ENCODE measurements at regions not wholly inside any gene's neighbourhood (a gene's known extent, or its start where the extent isn't known, plus 50 kb on each side); places are given as distances from the start of the nearest gene placed in this dataset.

DNA sequence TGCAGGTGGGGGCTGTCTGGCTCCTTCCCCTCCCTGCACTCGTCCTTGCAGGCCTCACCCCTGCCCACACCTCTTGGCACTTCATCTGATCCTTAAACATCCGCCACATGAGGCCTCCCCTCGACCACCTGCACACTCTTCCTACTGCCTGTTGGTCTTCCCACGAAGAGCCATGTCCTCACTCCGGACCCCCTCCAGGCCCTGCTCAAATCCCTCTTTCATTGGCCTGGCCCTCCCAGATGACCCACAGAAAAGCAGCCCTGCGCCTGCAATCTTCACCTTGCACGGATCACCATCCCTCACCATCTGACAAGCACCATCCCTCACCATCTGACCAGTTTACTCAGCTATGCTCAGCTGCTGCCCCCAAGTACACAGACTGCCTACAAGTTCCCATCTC lies 193.6 kb downstream of the BCL11B start:
- dilution Hi-C loops (cut with HindIII; ENCODE audit: low sequenced_read_pairs, unreplicated experiment) (no loop called here), in situ Hi-C loops (cut with MboI; ENCODE audit: low sequenced_read_pairs) (no loop called here), intact Hi-C loops (cut with micrococcal nuclease) (no loop called here)
- Histone ChIP-seq H3K56ac (ENCODE audit: extremely low read depth, insufficient read depth, low read length) (no peak overlapping the region), H3K4ac (ENCODE audit: low read depth, low read length) (no peak overlapping the region), H3K9ac (ENCODE audit: low read depth, low read length) (no peak overlapping the region), H3K4me1 (ENCODE audit: control insufficient read depth, insufficient read depth, low read length) (no peaks in the 10 kb centered on the region), H3K4me3 (ENCODE audit: insufficient read depth, low read depth, low read length) (no peak overlapping the region), H3K9me3 (ENCODE audit: control insufficient read depth, insufficient read depth, low read length) (peaks cover 40% of the 10 kb centered on the region), H4K8ac (ENCODE audit: low read depth in 2 of 2, low read length in 2 of 2) (no peak overlapping the region), H3K27ac (ENCODE audit: insufficient read depth, low read length) (no peak overlapping the region), H2BK20ac (ENCODE audit: low read depth, low read length) (no peak overlapping the region), H3K79me1 (ENCODE audit: low read depth in 1 of 2, low read length in 2 of 2) (no peaks in the 10 kb centered on the region), H2AK5ac (ENCODE audit: low read depth, low read length) (no peak overlapping the region), H2BK15ac (ENCODE audit: low read depth, low read length) (no peak overlapping the region), H4K20me1 (ENCODE audit: insufficient read depth, low read length) (no peaks in the 10 kb centered on the region), H3K18ac (ENCODE audit: low read depth, low read length) (no peak overlapping the region), H4K91ac (ENCODE audit: insufficient read depth, low read depth, low read length) (no peak overlapping the region), H3K23ac (ENCODE audit: low read depth, low read length) (no peak overlapping the region), H4K5ac (ENCODE audit: low read depth, low read length) (no peak overlapping the region), H3K9me1 (ENCODE audit: insufficient read depth, low read length) (no peaks in the 10 kb centered on the region), H3K14ac (replicated peaks; ENCODE audit: low read depth, low read length) (no peak overlapping the region), H2AK9ac (replicated peaks; ENCODE audit: low read depth, low read length, poor library complexity) (no peak overlapping the region), H3K4me2 (ENCODE audit: low read depth, low read length) (no peak overlapping the region), H2BK120ac (ENCODE audit: low read depth, low read length) (no peak overlapping the region), H2BK5ac (ENCODE audit: low read depth, low read length, poor library complexity, severe bottlenecking) (no peak overlapping the region), H2AFZ (replicated peaks; ENCODE audit: low read length, poor library complexity) (no peak overlapping the region), H3K27me3 (ENCODE audit: control insufficient read depth, insufficient read depth, low read length) (no peaks in the 10 kb centered on the region), H3K36me3 (ENCODE audit: control insufficient read depth, insufficient read depth, low read length) (no peaks in the 10 kb centered on the region)
- WGBS, 2 experiments (ENCODE audit: extremely low coverage in 2 of 2, insufficient read length in 1 of 2): 45% methylated on average over 4 of the region's 7 CpGs; no CpG with 5 or more reads in 1 of the 2 experiments
- TF ChIP-seq RAD21 (IDR thresholded peaks at IDR 0.05; ENCODE audit: low read length): no peak
- TF ChIP-seq RCOR1 (IDR thresholded peaks at IDR 0.05; ENCODE audit: insufficient replicate concordance, low read length): no peak
- TF ChIP-seq MAFK (IDR thresholded peaks at IDR 0.05; ENCODE audit: low read depth, low read length): no peak
- TF ChIP-seq, protein P1, sequence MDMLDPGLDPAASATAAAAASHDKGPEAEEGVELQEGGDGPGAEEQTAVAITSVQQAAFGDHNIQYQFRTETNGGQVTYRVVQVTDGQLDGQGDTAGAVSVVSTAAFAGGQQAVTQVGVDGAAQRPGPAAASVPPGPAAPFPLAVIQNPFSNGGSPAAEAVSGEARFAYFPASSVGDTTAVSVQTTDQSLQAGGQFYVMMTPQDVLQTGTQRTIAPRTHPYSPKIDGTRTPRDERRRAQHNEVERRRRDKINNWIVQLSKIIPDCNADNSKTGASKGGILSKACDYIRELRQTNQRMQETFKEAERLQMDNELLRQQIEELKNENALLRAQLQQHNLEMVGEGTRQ (IDR thresholded peaks at IDR 0.05; ENCODE audit: low read depth, low read length): no peak
- TF ChIP-seq POLR2A (IDR thresholded peaks at IDR 0.05; ENCODE audit: low read depth, low read length): no peak
- no peak for TF ChIP-seq CHD1 (IDR thresholded peaks at IDR 0.05; ENCODE audit: low read depth, low read length)
- DNase-seq (no peak), ATAC-seq (ENCODE audit: low read depth) (no peak)
- POLR2A ChIA-PET (ENCODE audit: unreplicated experiment): no interaction called here
- CTCF ChIA-PET: no interaction called here
- no TSS peak for BruUV-seq (replicated peaks)

Data from IMR-90 (cell line).